H9 (cell line): ENCODE measurements at regions not wholly inside any gene's neighbourhood (a gene's known extent, or its start where the extent isn't known, plus 50 kb on each side); places are given as distances from the start of the nearest gene placed in this dataset.

Experiments used
- DNase-seq: peaks from one replicate; pipeline ENCODE4 v3.0.0-alpha.2; 2017
- H2AFZ ChIP-seq: one replicate; pipeline ENCODE4 v1.6.1; 2013; ENCODE audit warnings: mild to moderate bottlenecking, low read length, control low read depth, moderate library complexity
- H2AK5ac ChIP-seq: 2 replicates; pipeline ENCODE4 v1.6.1; 2013; ENCODE audit warnings: low read length, control low read depth, mixed read lengths; ENCODE audit not compliant: insufficient read length
- H2BK120ac ChIP-seq: one replicate; pipeline ENCODE4 v1.6.1; 2013; ENCODE audit warnings: low read depth, mild to moderate bottlenecking, low read length, control low read depth, inconsistent platforms; ENCODE audit not compliant: poor library complexity, severe bottlenecking
- H2BK12ac ChIP-seq: 2 replicates; pipeline ENCODE4 v1.6.1; 2013; ENCODE audit warnings: low read length, control low read depth, mixed read lengths, low read depth; ENCODE audit not compliant: insufficient read length
- H2BK15ac ChIP-seq: 2 replicates; pipeline ENCODE4 v1.6.1; 2013; ENCODE audit warnings: low read depth, low read length, control low read depth
- H2BK20ac ChIP-seq: one replicate; pipeline ENCODE4 v1.6.1; 2013; ENCODE audit warnings: low read depth, mild to moderate bottlenecking, low read length, control low read depth, inconsistent platforms; ENCODE audit not compliant: poor library complexity, severe bottlenecking
- H2BK5ac ChIP-seq: 2 replicates; pipeline ENCODE4 v1.6.1; 2013; ENCODE audit warnings: low read length, control low read depth, mixed read lengths; ENCODE audit not compliant: insufficient read length
- H3K14ac ChIP-seq: 2 replicates; pipeline ENCODE4 v1.6.1; 2013; ENCODE audit warnings: low read length, control low read depth; ENCODE audit not compliant: insufficient read depth
- H3K18ac ChIP-seq: 2 replicates; pipeline ENCODE4 v1.6.1; 2013; ENCODE audit warnings: low read depth, mild to moderate bottlenecking, mixed read lengths, low read length, control low read depth; ENCODE audit not compliant: insufficient read length
- H3K23ac ChIP-seq: 2 replicates; pipeline ENCODE4 v1.6.1; 2013; ENCODE audit warnings: low read length, control low read depth, mixed read lengths, low read depth; ENCODE audit not compliant: insufficient read length
- H3K23me2 ChIP-seq: 2 replicates; pipeline ENCODE4 v1.6.1; 2013; ENCODE audit warnings: low read depth, mild to moderate bottlenecking, mixed read lengths, low read length, control low read depth; ENCODE audit not compliant: insufficient read length, poor library complexity, severe bottlenecking
- H3K27ac ChIP-seq: 2 replicates; pipeline ENCODE4 v1.5.1; 2013; ENCODE audit warnings: low read length, control low read depth, mixed read lengths, low read depth; ENCODE audit not compliant: insufficient read length
- H3K27me3 ChIP-seq: 2 replicates; pipeline ENCODE4 v1.6.1; 2013; ENCODE audit warnings: low read length, control low read depth, inconsistent platforms; ENCODE audit not compliant: insufficient read depth
- H3K4ac ChIP-seq: 2 replicates; pipeline ENCODE4 v1.6.1; 2013; ENCODE audit warnings: low read depth, mild to moderate bottlenecking, control low read depth, inconsistent platforms, low read length, moderate library complexity
- H3K4me1 ChIP-seq: 2 replicates; pipeline ENCODE4 v1.6.1; 2013; ENCODE audit warnings: low read length, control low read depth, inconsistent platforms; ENCODE audit not compliant: insufficient read depth
- H3K4me2 ChIP-seq: 2 replicates; pipeline ENCODE4 v1.6.1; 2013; ENCODE audit warnings: low read length, control low read depth, mixed read lengths; ENCODE audit not compliant: insufficient read length, insufficient read depth
- H3K56ac ChIP-seq: 2 replicates; pipeline ENCODE4 v1.6.1; 2013; ENCODE audit warnings: low read depth, mild to moderate bottlenecking, mixed read lengths, low read length, control low read depth; ENCODE audit not compliant: insufficient read length
- H3K79me1 ChIP-seq: 2 replicates; pipeline ENCODE4 v1.6.1; 2013; ENCODE audit warnings: low read depth, mild to moderate bottlenecking, moderate library complexity, low read length, control low read depth, inconsistent platforms; ENCODE audit not compliant: insufficient read depth, poor library complexity, severe bottlenecking
- H3K79me2 ChIP-seq: 2 replicates; pipeline ENCODE4 v1.6.1; 2013; ENCODE audit warnings: low read length, control low read depth, inconsistent platforms; ENCODE audit not compliant: insufficient read depth
- H3K9ac ChIP-seq: 2 replicates; pipeline ENCODE4 v1.6.1; 2013; ENCODE audit warnings: low read length, control low read depth, mixed read lengths; ENCODE audit not compliant: insufficient read length; ENCODE audit errors: extremely low read depth
- H3K9me3 ChIP-seq: one replicate; pipeline ENCODE4 v1.6.1; 2013; ENCODE audit warnings: low read depth, low read length, inconsistent platforms; ENCODE audit not compliant: control insufficient read depth
- H3T11ph ChIP-seq: one replicate; pipeline ENCODE4 v1.6.1; 2013; ENCODE audit warnings: mild to moderate bottlenecking, low read length, control low read depth, inconsistent platforms
- H4K20me1 ChIP-seq: one replicate; pipeline ENCODE4 v1.6.1; 2013; ENCODE audit not compliant: control insufficient read depth, insufficient read length, insufficient read depth
- H4K5ac ChIP-seq: 2 replicates; pipeline ENCODE4 v1.6.1; 2013; ENCODE audit warnings: low read depth, mild to moderate bottlenecking, mixed read lengths, low read length, control low read depth; ENCODE audit not compliant: insufficient read length
- H4K8ac ChIP-seq: replicated peaks from 2 replicates; pipeline ENCODE4 v1.6.1; 2013; ENCODE audit warnings: low read length, control low read depth, mixed read lengths, low read depth; ENCODE audit not compliant: insufficient read length
- H4K91ac ChIP-seq: 2 replicates; pipeline ENCODE4 v1.6.1; 2013; ENCODE audit warnings: low read depth, mild to moderate bottlenecking, moderate library complexity, mixed read lengths, low read length, control low read depth; ENCODE audit not compliant: insufficient read length
- H3K27ac Mint-ChIP-seq, 3 experiments: 2 replicates in 2 of 3; 3 replicates in 1 of 3; pipeline ENCODE4 v1.8.0; 2020 to 2021; ENCODE audit warnings: mixed read lengths in 3 of 3, mild to moderate bottlenecking in 1 of 3, moderate library complexity in 1 of 3
- H3K27me3 Mint-ChIP-seq: 2 replicates; pipeline ENCODE4 v1.8.0; 2021; ENCODE audit warnings: low read depth, mild to moderate bottlenecking, moderate library complexity, mixed read lengths
- H3K36me3 Mint-ChIP-seq, 3 experiments: 2 replicates in 2 of 3; 3 replicates in 1 of 3; pipeline ENCODE4 v1.8.0; 2020 to 2021; ENCODE audit warnings: low read depth in 3 of 3, mixed read lengths in 3 of 3; ENCODE audit not compliant: insufficient read depth in 1 of 3
- H3K4me1 Mint-ChIP-seq, 2 experiments: 2 replicates each; pipeline ENCODE4 v1.8.0; 2020; ENCODE audit warnings: mixed read lengths in 2 of 2
- H3K4me3 Mint-ChIP-seq, 2 experiments: 2 replicates in 1 of 2; 3 replicates in 1 of 2; pipeline ENCODE4 v1.8.0; 2020 to 2021; ENCODE audit warnings: mild to moderate bottlenecking in 2 of 2, mixed read lengths in 2 of 2, moderate library complexity in 1 of 2
- H3K9me3 Mint-ChIP-seq, 2 experiments: 2 replicates in 1 of 2; 3 replicates in 1 of 2; pipeline ENCODE4 v1.8.0; 2020; ENCODE audit warnings: mild to moderate bottlenecking in 2 of 2, mixed read lengths in 2 of 2, moderate library complexity in 1 of 2
- CTCF ChIP-seq: fragments of 200-600 bp; sonication (generic); conservative IDR thresholded peaks from 3 replicates; pipeline ENCODE4 v1.8.0; 2021; ENCODE audit warnings: antibody characterized with exemption, mild to moderate bottlenecking
- WGBS: extraction: QIAGEN DNeasy Blood & Tissue Kit; methylation state at CpG from one replicate; pipeline ENCODE4 v1.1.7; 2013; ENCODE audit warnings: missing lambda C conversion rate, low lambda C conversion rate, mixed read lengths; ENCODE audit not compliant: insufficient read length; ENCODE audit errors: extremely low coverage; 5-methylcytosine and 5-hydroxymethylcytosine counted together

GRCh38 chr17:15121426-15121825, 143.7 kb downstream of the PMP22 start:
- H3K27me3 ChIP-seq = no peaks in the 10 kb centered on the region
- no peak overlapping the region for H4K8ac ChIP-seq
- H2BK12ac ChIP-seq = no peak overlapping the region
- no peaks in the 10 kb centered on the region for H3K79me2 ChIP-seq
- Mint-ChIP-seq H3K36me3 (peaks cover 5 to 6% (median 5%) of the 10 kb centered on the region in 3 experiments; a peak in 5 of 7 replicates), H3K9me3 (peaks cover 3 to 4% of the 10 kb centered on the region in 2 experiments; a peak in 4 of 5 replicates), H3K4me3 (no peak overlapping the region), H3K4me1 (peaks cover 16 to 26% of the 10 kb centered on the region in 2 experiments), H3K27ac (no peak overlapping the region), H3K27me3 (no peaks in the 10 kb centered on the region; the same call in none of the 2 replicates)
- H3K79me1 ChIP-seq = no peaks in the 10 kb centered on the region
- whole genome bisulfite sequencing = no CpG with 5 or more reads among the region's 2 CpGs
- H3K23ac ChIP-seq = no peak overlapping the region
- no peaks in the 10 kb centered on the region; the same call in 1 of the 2 replicates for H3K4me1 ChIP-seq
- H4K5ac ChIP-seq = no peak overlapping the region
- no peak overlapping the region for H3K27ac ChIP-seq
- no peak overlapping the region for H2BK15ac ChIP-seq
- no peak overlapping the region for H2AFZ ChIP-seq
- no peak overlapping the region for H2BK120ac ChIP-seq
- DNase-seq = no peak
- no peak overlapping the region for H2BK20ac ChIP-seq
- H3K4me2 ChIP-seq = no peak overlapping the region
- H3T11ph ChIP-seq = no peak overlapping the region
- H2AK5ac ChIP-seq = no peak overlapping the region
- H3K9ac ChIP-seq = no peak overlapping the region
- no peak overlapping the region for H3K4ac ChIP-seq
- H4K91ac ChIP-seq = no peak overlapping the region
- no peak for TF ChIP-seq CTCF
- no peak overlapping the region for H3K18ac ChIP-seq
- no peak overlapping the region for H2BK5ac ChIP-seq
- H3K23me2 ChIP-seq = no peaks in the 10 kb centered on the region
- H3K56ac ChIP-seq = no peak overlapping the region
- no peak overlapping the region for H3K14ac ChIP-seq
- H4K20me1 ChIP-seq = no peaks in the 10 kb centered on the region
- peaks cover 5% of the 10 kb centered on the region for H3K9me3 ChIP-seq
